IMR-90 (cell line): ENCODE measurements at regions not wholly inside any gene's neighbourhood (a gene's known extent, or its start where the extent isn't known, plus 50 kb on each side); places are given as distances from the start of the nearest gene placed in this dataset.

ENCODE experiments used
- ATAC-seq: fragments of 200-7000 bp; cut with Tn5 transposase; 2 replicates; pipeline ENCODE4 v1.9.1; 2020; ENCODE audit warnings: low read depth, mild to moderate bottlenecking, moderate library complexity
- BruUV-seq: library from RNA; stranded (reverse); fragments of 400-500 nt; replicated peaks from 2 replicates; lab custom pipeline; 2021; lab: Mats Ljungman, UMichigan
- CTCF ChIA-PET: fragments of 300-600 bp; formaldehyde crosslinking; extraction: SDS; loops from one replicate; lab custom pipeline; 2021; ENCODE audit warnings: antibody characterized with exemption; lab: Yijun Ruan, JAX
- POLR2A ChIA-PET: fragments of 300-600 bp; sonication (Branson Sonifier 250); formaldehyde crosslinking; loops from one replicate; lab custom pipeline; 2022; ENCODE audit warnings: antibody characterized with exemption; ENCODE audit not compliant: unreplicated experiment; lab: Charles Lee
- DNase-seq: peaks from one replicate; pipeline ENCODE4 v3.0.0; 2013
- H2AFZ ChIP-seq: replicated peaks from 2 replicates; pipeline ENCODE3; 2013; ENCODE audit warnings: low read length, mild to moderate bottlenecking; ENCODE audit not compliant: poor library complexity
- H2AK5ac ChIP-seq: 2 replicates; pipeline ENCODE4 v1.6.1; 2013; ENCODE audit warnings: low read depth, low read length, inconsistent platforms
- H2AK9ac ChIP-seq: replicated peaks from 2 replicates; pipeline ENCODE3; 2013; ENCODE audit warnings: mild to moderate bottlenecking, low read depth, low read length, moderate library complexity; ENCODE audit not compliant: poor library complexity
- H2BK120ac ChIP-seq: 2 replicates; pipeline ENCODE4 v1.6.1; 2013; ENCODE audit warnings: low read depth, low read length, inconsistent platforms
- H2BK15ac ChIP-seq: 3 replicates; pipeline ENCODE4 v1.6.1; 2013; ENCODE audit warnings: low read depth, low read length, inconsistent platforms
- H2BK20ac ChIP-seq: 2 replicates; pipeline ENCODE4 v1.6.1; 2013; ENCODE audit warnings: low read depth, mild to moderate bottlenecking, inconsistent platforms, low read length, moderate library complexity
- H2BK5ac ChIP-seq: 2 replicates; pipeline ENCODE4 v1.6.1; 2013; ENCODE audit warnings: mild to moderate bottlenecking, low read depth, low read length, inconsistent platforms; ENCODE audit not compliant: poor library complexity, severe bottlenecking
- H3K14ac ChIP-seq: replicated peaks from 2 replicates; pipeline ENCODE4 v1.6.1; 2013; ENCODE audit warnings: low read depth, low read length, inconsistent platforms
- H3K18ac ChIP-seq: 2 replicates; pipeline ENCODE4 v1.6.1; 2013; ENCODE audit warnings: low read depth, low read length, control low read depth
- H3K23ac ChIP-seq: 2 replicates; pipeline ENCODE4 v1.6.1; 2013; ENCODE audit warnings: low read depth, low read length, inconsistent platforms
- H3K27ac ChIP-seq: 2 replicates; pipeline ENCODE4 v1.5.1; 2013; ENCODE audit warnings: mild to moderate bottlenecking, control low read depth, low read length; ENCODE audit not compliant: insufficient read depth
- H3K27me3 ChIP-seq: 2 replicates; pipeline ENCODE4 v1.6.1; 2013; ENCODE audit warnings: low read length; ENCODE audit not compliant: control insufficient read depth, insufficient read depth
- H3K36me3 ChIP-seq: 2 replicates; pipeline ENCODE4 v1.6.1; 2013; ENCODE audit warnings: low read length, mixed read lengths; ENCODE audit not compliant: control insufficient read depth, insufficient read depth
- H3K4ac ChIP-seq: 2 replicates; pipeline ENCODE4 v1.6.1; 2013; ENCODE audit warnings: low read depth, low read length, inconsistent platforms
- H3K4me1 ChIP-seq: 2 replicates; pipeline ENCODE4 v1.6.1; 2013; ENCODE audit warnings: low read length, mixed read lengths; ENCODE audit not compliant: control insufficient read depth, insufficient read depth
- H3K4me2 ChIP-seq: 2 replicates; pipeline ENCODE4 v1.6.1; 2013; ENCODE audit warnings: low read depth, mild to moderate bottlenecking, control low read depth, low read length, moderate library complexity
- H3K4me3 ChIP-seq: 2 replicates; pipeline ENCODE4 v1.5.1; 2013; ENCODE audit warnings: low read depth, mild to moderate bottlenecking, control low read depth, low read length, moderate library complexity; ENCODE audit not compliant: insufficient read depth
- H3K56ac ChIP-seq: 2 replicates; pipeline ENCODE4 v1.6.1; 2013; ENCODE audit warnings: low read length, inconsistent platforms; ENCODE audit not compliant: insufficient read depth; ENCODE audit errors: extremely low read depth
- H3K79me1 ChIP-seq, 2 experiments: 2 replicates each; pipeline ENCODE4 v1.6.1; 2013; ENCODE audit warnings: low read length in 2 of 2, inconsistent platforms in 1 of 2, low read depth in 1 of 2
- H3K9ac ChIP-seq: 2 replicates; pipeline ENCODE4 v1.6.1; 2013; ENCODE audit warnings: low read depth, low read length, control low read depth
- H3K9me1 ChIP-seq: 2 replicates; pipeline ENCODE4 v1.6.1; 2013; ENCODE audit warnings: low read length, inconsistent platforms; ENCODE audit not compliant: insufficient read depth
- H3K9me3 ChIP-seq: 2 replicates; pipeline ENCODE4 v1.6.1; 2013; ENCODE audit warnings: low read length; ENCODE audit not compliant: control insufficient read depth, insufficient read depth
- H4K20me1 ChIP-seq: 2 replicates; pipeline ENCODE4 v1.6.1; 2013; ENCODE audit warnings: low read length, inconsistent platforms; ENCODE audit not compliant: insufficient read depth
- H4K5ac ChIP-seq: 2 replicates; pipeline ENCODE4 v1.6.1; 2013; ENCODE audit warnings: mild to moderate bottlenecking, low read depth, low read length, control low read depth
- H4K8ac ChIP-seq, 2 experiments: 2 replicates each; pipeline ENCODE4 v1.6.1; 2013; ENCODE audit warnings: low read depth in 2 of 2, low read length in 2 of 2, control low read depth in 1 of 2, inconsistent platforms in 1 of 2
- H4K91ac ChIP-seq: 2 replicates; pipeline ENCODE4 v1.6.1; 2013; ENCODE audit warnings: low read depth, low read length, inconsistent platforms; ENCODE audit not compliant: insufficient read depth
- CHD1 ChIP-seq: IDR thresholded peaks from 2 replicates; pipeline ENCODE4 v1.6.1; 2012; ENCODE audit warnings: low read depth, low read length, improper control_type of control experiment
- RFX5 ChIP-seq: IDR thresholded peaks from 2 replicates; pipeline ENCODE4 v1.8.0; 2012; ENCODE audit warnings: low read depth, mild to moderate bottlenecking, low read length, moderate library complexity
- WGBS, 2 experiments: methylation state at CpG; one replicate each; pipeline versions ENCODE4 v1.1.5 to v1.1.7; 2013; ENCODE audit warnings: missing lambda C conversion rate in 2 of 2; ENCODE audit not compliant: insufficient read length in 1 of 2; ENCODE audit errors: extremely low coverage in 2 of 2; 5-methylcytosine and 5-hydroxymethylcytosine counted together
- dilution Hi-C: fragments of 300-500 bp; cut with HindIII; formaldehyde crosslinking; loops from one replicate; pipeline ENCODE4 v1.14.3; 2018; ENCODE audit warnings: low sequenced_read_pairs; ENCODE audit not compliant: unreplicated experiment
- in situ Hi-C: fragments of 300-500 bp; cut with MboI; formaldehyde crosslinking; loops from 3 replicates; pipeline ENCODE4 v1.14.3; 2019; ENCODE audit warnings: low sequenced_read_pairs, inconsistent platforms, mixed read lengths
- intact Hi-C: fragments of 100-400 bp; cut with micrococcal nuclease; formaldehyde crosslinking; loops from 2 replicates; pipeline ENCODE4 v1.10.0; 2022

- DNase-seq (no peak), ATAC-seq (no peak)
- Histone ChIP-seq H4K20me1 (no peaks in the 10 kb centered on the region), H2BK120ac (no peak overlapping the region), H2BK20ac (no peak overlapping the region), H3K4me3 (no peak overlapping the region), H3K18ac (no peak overlapping the region), H3K56ac (no peak overlapping the region), H4K5ac (no peak overlapping the region), H3K9me1 (peaks cover 10% of the 10 kb centered on the region; the same call in 1 of the 2 replicates), H3K14ac (no peak overlapping the region), H2AK5ac (no peak overlapping the region), H3K23ac (no peak overlapping the region), H2AFZ (no peak overlapping the region), H4K8ac (no peak overlapping the region), H2BK5ac (no peak overlapping the region), H3K79me1 (peaks cover 0 to 8% of the 10 kb centered on the region in 2 experiments; a peak in 1 of 4 replicates), H3K9ac (no peak overlapping the region), H2AK9ac (no peak overlapping the region), H2BK15ac (no peak overlapping the region), H3K9me3 (0 out of 2 replicates have a peak, but pooled peaks cover 4% of the 10 kb centered on the region), H3K36me3 (no peaks in the 10 kb centered on the region), H3K4me1 (peaks cover 9% of the 10 kb centered on the region), H3K4me2 (no peak overlapping the region), H3K4ac (no peak overlapping the region), H3K27ac (no peak overlapping the region), H3K27me3 (no peaks in the 10 kb centered on the region), H4K91ac (no peak overlapping the region)
- dilution Hi-C loops: no loop called here
- in situ Hi-C loops: no loop called here
- TF ChIP-seq RFX5: no peak
- TF ChIP-seq CHD1: no peak
- WGBS, 2 experiments: no CpG with 5 or more reads among the region's 5 CpGs
- no TSS peak for BruUV-seq
- POLR2A ChIA-PET: no interaction called here
- CTCF ChIA-PET: no interaction called here
- intact Hi-C loops: no loop called here
Measured at GRCh38 chr3:64385277-64385676, 160.0 kb upstream of the PRICKLE2 start.
